MM.1S (cell line): ENCODE measurements at regions not wholly inside any gene's neighbourhood (a gene's known extent, or its start where the extent isn't known, plus 50 kb on each side); places are given as distances from the start of the nearest gene placed in this dataset.
"Not testable (repeated sequence)": the region's sequence is repeated elsewhere in the genome, so short reads cannot be mapped to it uniquely, and the experiment has no call there.

Source experiments
- EZH2 ChIP-seq: fragments of 300-600 bp; sonication (generic); optimal IDR thresholded peaks from 2 replicates; pipeline ENCODE3; 2017; ENCODE audit warnings: low read depth, mild to moderate bottlenecking, antibody characterized with exemption, low read length, mixed read lengths
- TF ChIP-seq, protein P1 (sequence below): fragments of 300-600 bp; sonication (generic); IDR thresholded peaks from 2 replicates; pipeline ENCODE4 v1.5.1; 2016; ENCODE audit warnings: antibody characterized with exemption, low read length, mixed read lengths

- TF ChIP-seq, protein P1, sequence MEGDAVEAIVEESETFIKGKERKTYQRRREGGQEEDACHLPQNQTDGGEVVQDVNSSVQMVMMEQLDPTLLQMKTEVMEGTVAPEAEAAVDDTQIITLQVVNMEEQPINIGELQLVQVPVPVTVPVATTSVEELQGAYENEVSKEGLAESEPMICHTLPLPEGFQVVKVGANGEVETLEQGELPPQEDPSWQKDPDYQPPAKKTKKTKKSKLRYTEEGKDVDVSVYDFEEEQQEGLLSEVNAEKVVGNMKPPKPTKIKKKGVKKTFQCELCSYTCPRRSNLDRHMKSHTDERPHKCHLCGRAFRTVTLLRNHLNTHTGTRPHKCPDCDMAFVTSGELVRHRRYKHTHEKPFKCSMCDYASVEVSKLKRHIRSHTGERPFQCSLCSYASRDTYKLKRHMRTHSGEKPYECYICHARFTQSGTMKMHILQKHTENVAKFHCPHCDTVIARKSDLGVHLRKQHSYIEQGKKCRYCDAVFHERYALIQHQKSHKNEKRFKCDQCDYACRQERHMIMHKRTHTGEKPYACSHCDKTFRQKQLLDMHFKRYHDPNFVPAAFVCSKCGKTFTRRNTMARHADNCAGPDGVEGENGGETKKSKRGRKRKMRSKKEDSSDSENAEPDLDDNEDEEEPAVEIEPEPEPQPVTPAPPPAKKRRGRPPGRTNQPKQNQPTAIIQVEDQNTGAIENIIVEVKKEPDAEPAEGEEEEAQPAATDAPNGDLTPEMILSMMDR: not testable (repeated sequence)
- TF ChIP-seq EZH2: not testable (repeated sequence)
Observed at GRCh38 chr22:21224900-21225299, 158.7 kb upstream of the RIMBP3B start.
